Testis (tissue), 2 donors: ENCODE measurements at regions not wholly inside any gene's neighbourhood (a gene's known extent, or its start where the extent isn't known, plus 50 kb on each side); places are given as distances from the start of the nearest gene placed in this dataset.

Source experiments
- POLR2A ChIP-seq: fragments of 450-650 bp; IDR thresholded peaks from one replicate; pipeline ENCODE4 v1.6.1; 2017; ENCODE audit warnings: antibody characterized with exemption, mild to moderate bottlenecking, moderate library complexity
- TF ChIP-seq, protein P1 (sequence below), 3 experiments: fragments of 450-650 bp in 2 of 3; fragments of 200-600 bp in 1 of 3; sonication (generic) in 1 of 3; IDR thresholded peaks; one replicate each; pipeline ENCODE4 v1.5.1; 2016 to 2019; ENCODE audit warnings: antibody characterized with exemption in 3 of 3, mild to moderate bottlenecking in 2 of 3, moderate library complexity in 1 of 3

- TF ChIP-seq, protein P1, sequence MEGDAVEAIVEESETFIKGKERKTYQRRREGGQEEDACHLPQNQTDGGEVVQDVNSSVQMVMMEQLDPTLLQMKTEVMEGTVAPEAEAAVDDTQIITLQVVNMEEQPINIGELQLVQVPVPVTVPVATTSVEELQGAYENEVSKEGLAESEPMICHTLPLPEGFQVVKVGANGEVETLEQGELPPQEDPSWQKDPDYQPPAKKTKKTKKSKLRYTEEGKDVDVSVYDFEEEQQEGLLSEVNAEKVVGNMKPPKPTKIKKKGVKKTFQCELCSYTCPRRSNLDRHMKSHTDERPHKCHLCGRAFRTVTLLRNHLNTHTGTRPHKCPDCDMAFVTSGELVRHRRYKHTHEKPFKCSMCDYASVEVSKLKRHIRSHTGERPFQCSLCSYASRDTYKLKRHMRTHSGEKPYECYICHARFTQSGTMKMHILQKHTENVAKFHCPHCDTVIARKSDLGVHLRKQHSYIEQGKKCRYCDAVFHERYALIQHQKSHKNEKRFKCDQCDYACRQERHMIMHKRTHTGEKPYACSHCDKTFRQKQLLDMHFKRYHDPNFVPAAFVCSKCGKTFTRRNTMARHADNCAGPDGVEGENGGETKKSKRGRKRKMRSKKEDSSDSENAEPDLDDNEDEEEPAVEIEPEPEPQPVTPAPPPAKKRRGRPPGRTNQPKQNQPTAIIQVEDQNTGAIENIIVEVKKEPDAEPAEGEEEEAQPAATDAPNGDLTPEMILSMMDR (IDR thresholded peaks at IDR 0.05): no peak
- TF ChIP-seq POLR2A: no peak
Observed at GRCh38 chr22:48829908-48830307, 997.8 kb downstream of the BRD1 start.
